Endothelial cell of umbilical vein (primary cell): ENCODE measurements at regions not wholly inside any gene's neighbourhood (a gene's known extent, or its start where the extent isn't known, plus 50 kb on each side); places are given as distances from the start of the nearest gene placed in this dataset.

Experiments used
- CTCF ChIP-seq, 2 donors: IDR thresholded peaks; 1 replicate in 1 of 2; 2 replicates in 1 of 2; pipeline ENCODE4 v1.5.1; 2011; ENCODE audit warnings: low read length in 2 of 2, mild to moderate bottlenecking in 2 of 2, moderate library complexity in 2 of 2, control low read depth in 1 of 2, inconsistent platforms in 1 of 2, low read depth in 1 of 2; ENCODE audit not compliant: insufficient read depth in 1 of 2; ENCODE audit errors: extremely low read depth in 1 of 2
- EZH2 ChIP-seq: IDR thresholded peaks from 2 replicates; pipeline ENCODE4 v1.6.1; 2012; ENCODE audit warnings: borderline replicate concordance, low read depth, mild to moderate bottlenecking, moderate library complexity, low read length, inconsistent platforms; ENCODE audit not compliant: severe bottlenecking
- FOS ChIP-seq: IDR thresholded peaks from 2 replicates; pipeline ENCODE4 v1.6.1; 2011; ENCODE audit warnings: mild to moderate bottlenecking, low read length, moderate library complexity, borderline replicate concordance; ENCODE audit not compliant: insufficient read depth
- GATA2 ChIP-seq: IDR thresholded peaks from 2 replicates; pipeline ENCODE4 v1.7.0; 2011; ENCODE audit warnings: low read depth, mild to moderate bottlenecking, moderate library complexity, mixed read lengths, low read length; ENCODE audit not compliant: insufficient read length, insufficient read depth
- MAX ChIP-seq: IDR thresholded peaks from 2 replicates; pipeline ENCODE4 v1.6.1; 2011; ENCODE audit not compliant: insufficient read depth, insufficient read length
- MYC ChIP-seq: IDR thresholded peaks from one replicate; pipeline ENCODE4 v1.6.1; 2011; ENCODE audit warnings: mild to moderate bottlenecking, low read depth, low read length
- POLR2A ChIP-seq: IDR thresholded peaks from 2 replicates; pipeline ENCODE4 v1.6.1; 2012; ENCODE audit warnings: low read depth, mild to moderate bottlenecking, control low read depth, low read length
- POLR2AphosphoS5 ChIP-seq: IDR thresholded peaks from 2 replicates; pipeline ENCODE4 v1.6.1; 2012; ENCODE audit warnings: low read depth, mild to moderate bottlenecking, control low read depth, low read length, moderate library complexity; ENCODE audit not compliant: insufficient read depth

GRCh38 chr2:66364495-66365333, 70.2 kb upstream of the MEIS1 start:
- no peak for TF ChIP-seq CTCF (IDR thresholded peaks at IDR 0.05; ENCODE audit: extremely low read depth in 1 of 2, insufficient read depth in 1 of 2, low read depth in 1 of 2, low read length in 2 of 2)
- no peak for TF ChIP-seq POLR2A
- TF ChIP-seq EZH2, result no peak
- TF ChIP-seq POLR2AphosphoS5, result no peak
- TF ChIP-seq GATA2, result no peak
- TF ChIP-seq MAX, result no peak
- TF ChIP-seq FOS, result no peak
- no peak for TF ChIP-seq MYC
